HEK293T (cell line): ENCODE measurements at regions not wholly inside any gene's neighbourhood (a gene's known extent, or its start where the extent isn't known, plus 50 kb on each side); places are given as distances from the start of the nearest gene placed in this dataset.
A peak's percentile ranks its signal among the peaks of the same experiment; 100 is the strongest.

Source experiments
- CTCF ChIA-PET: fragments of 350-600 bp; formaldehyde crosslinking; extraction: SDS; loops from one replicate; lab custom pipeline; 2021; ENCODE audit warnings: antibody characterized with exemption, inconsistent platforms; lab: Yijun Ruan, JAX
- POLR2A ChIA-PET: fragments of 350-600 bp; formaldehyde crosslinking; extraction: SDS; loops from one replicate; lab custom pipeline; 2020; ENCODE audit warnings: antibody characterized with exemption, inconsistent platforms; lab: Yijun Ruan, JAX
- DNase-seq: peaks from one replicate; pipeline ENCODE4 v3.0.0; 2012; ENCODE audit warnings: mixed read lengths; ENCODE audit errors: extremely low spot score
- ARNT ChIP-seq: fragments of 450-650 bp; IDR thresholded peaks from 2 replicates; pipeline ENCODE4 v1.6.1; 2017; ENCODE audit warnings: mild to moderate bottlenecking
- BHLHE40 ChIP-seq: fragments of 450-650 bp; IDR thresholded peaks from 2 replicates; pipeline ENCODE4 v1.6.1; 2016; ENCODE audit warnings: mild to moderate bottlenecking, moderate library complexity, borderline replicate concordance
- CTBP1 ChIP-seq: fragments of 450-650 bp; IDR thresholded peaks from 2 replicates; pipeline ENCODE4 v1.6.1; 2016; ENCODE audit warnings: borderline replicate concordance
- ELF4 ChIP-seq: fragments of 450-650 bp; IDR thresholded peaks from 2 replicates; pipeline ENCODE4 v1.6.1; 2017; ENCODE audit warnings: antibody characterized with exemption
- FOXA1 ChIP-seq: fragments of 450-650 bp; IDR thresholded peaks from 2 replicates; pipeline ENCODE4 v1.6.1; 2016; ENCODE audit warnings: mild to moderate bottlenecking
- FOXK2 ChIP-seq: fragments of 450-650 bp; IDR thresholded peaks from 2 replicates; pipeline ENCODE4 v1.6.1; 2016; ENCODE audit warnings: mild to moderate bottlenecking
- FOXM1 ChIP-seq: fragments of 450-650 bp; IDR thresholded peaks from 2 replicates; pipeline ENCODE4 v1.6.1; 2017; ENCODE audit warnings: mild to moderate bottlenecking, borderline replicate concordance
- HDGF ChIP-seq: fragments of 450-650 bp; IDR thresholded peaks from 2 replicates; pipeline ENCODE4 v1.6.1; 2017; ENCODE audit warnings: antibody characterized with exemption, borderline replicate concordance
- L3MBTL2 ChIP-seq: fragments of 450-650 bp; conservative IDR thresholded peaks from 2 replicates; pipeline ENCODE4 v1.6.1; 2016; ENCODE audit warnings: mild to moderate bottlenecking
- LEF1 ChIP-seq: fragments of 450-650 bp; IDR thresholded peaks from 2 replicates; pipeline ENCODE4 v1.6.1; 2017; ENCODE audit warnings: mild to moderate bottlenecking, borderline replicate concordance
- NFRKB ChIP-seq: fragments of 450-650 bp; IDR thresholded peaks from 2 replicates; pipeline ENCODE4 v1.6.1; 2016; ENCODE audit warnings: mild to moderate bottlenecking, moderate library complexity
- PKNOX1 ChIP-seq: fragments of 450-650 bp; IDR thresholded peaks from 2 replicates; pipeline ENCODE4 v1.6.1; 2016
- SP1 ChIP-seq: fragments of 450-650 bp; IDR thresholded peaks from 2 replicates; pipeline ENCODE4 v1.6.1; 2017
- SUZ12 ChIP-seq: fragments of 450-650 bp; IDR thresholded peaks from 2 replicates; pipeline ENCODE4 v1.6.1; 2016; ENCODE audit warnings: mild to moderate bottlenecking
- TARDBP ChIP-seq: fragments of 450-650 bp; IDR thresholded peaks from 2 replicates; pipeline ENCODE4 v1.6.1; 2016
- ZNF384 ChIP-seq: fragments of 450-650 bp; IDR thresholded peaks from 2 replicates; pipeline ENCODE4 v1.6.1; 2016

GRCh38 chr13:78436311-78436710 is 167.0 kb downstream of the POU4F1 start:
- POLR2A ChIA-PET, result no interaction called here
- CTCF ChIA-PET, result no interaction called here
- no peak for DNase-seq
- no peak for TF ChIP-seq ELF4
- no peak for TF ChIP-seq LEF1
- TF ChIP-seq FOXK2, result no peak
- TF ChIP-seq SUZ12, result no peak
- no peak for TF ChIP-seq NFRKB
- no peak for TF ChIP-seq FOXA1
- no peak for TF ChIP-seq HDGF
- TF ChIP-seq L3MBTL2, result no peak
- TF ChIP-seq CTBP1, result no peak
- TF ChIP-seq FOXM1, result no peak
- TF ChIP-seq TARDBP, result no peak
- no peak for TF ChIP-seq BHLHE40
- no peak for TF ChIP-seq ARNT
- TF ChIP-seq ZNF384, result no peak
- TF ChIP-seq PKNOX1, result no peak
- no peak for TF ChIP-seq SP1

- CTCF ChIA-PET, result no interaction called here
Observed at GRCh38 chr13:78431328-78431727, 172.0 kb downstream of the POU4F1 start.

DNA sequence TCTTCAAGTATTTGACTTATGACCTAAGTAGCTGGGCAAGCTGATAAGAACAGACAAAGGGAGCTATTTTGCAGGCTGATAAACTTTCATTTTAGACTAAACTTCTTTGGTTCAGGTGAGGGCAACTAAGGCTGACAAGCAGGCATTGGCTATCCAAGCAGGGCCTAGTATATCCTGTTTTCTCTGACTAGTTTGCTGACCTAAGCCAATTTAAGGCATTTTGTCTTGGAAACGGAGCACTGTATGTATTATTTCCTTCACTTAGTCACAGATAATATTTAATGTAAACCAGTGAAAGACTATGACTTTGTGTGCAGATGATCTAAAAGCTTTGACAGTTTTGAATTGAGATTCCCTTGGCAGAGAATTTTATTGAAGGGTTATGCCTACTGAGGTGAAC is 172.5 kb downstream of the POU4F1 start:
- TF ChIP-seq NFRKB, result no peak
- no peak for TF ChIP-seq HDGF
- TF ChIP-seq CTBP1, result no peak
- TF ChIP-seq SUZ12, result no peak
- TF ChIP-seq SP1, result no peak
- DNase-seq, result no peak
- POLR2A ChIA-PET, result interaction anchor here (0.9 kb wide), 1 partner anchor 13 kb away, joined by 3 read pairs; no protein-coding TSS in a partner anchor
- CTCF ChIA-PET, result no interaction called here

More at GRCh38 chr13:78431328-78431727, 172.0 kb downstream of the POU4F1 start:
- POLR2A ChIA-PET, result interaction anchor here (0.9 kb wide), 1 partner anchor 13 kb away, joined by 3 read pairs; no protein-coding TSS in a partner anchor
- DNase-seq, result no peak
- TF ChIP-seq TARDBP, result no peak
- no peak for TF ChIP-seq FOXM1
- no peak for TF ChIP-seq L3MBTL2
- TF ChIP-seq SP1, result no peak
- no peak for TF ChIP-seq SUZ12
- no peak for TF ChIP-seq BHLHE40
- TF ChIP-seq FOXA1, result no peak
- no peak for TF ChIP-seq ZNF384
- peak; percentile 21; the same call in 1 of the 2 replicates for TF ChIP-seq PKNOX1

GRCh38 chr13:78430166-78430791 is 173.1 kb downstream of the POU4F1 start:
- TF ChIP-seq FOXM1, result no peak
- no peak for TF ChIP-seq FOXA1
- TF ChIP-seq PKNOX1, result no peak
- no peak for TF ChIP-seq HDGF
- no peak for TF ChIP-seq TARDBP
- no peak for TF ChIP-seq CTBP1
- no peak; the same call in 1 of the 2 replicates for TF ChIP-seq L3MBTL2
- no peak for TF ChIP-seq ZNF384
- TF ChIP-seq LEF1, result no peak
- TF ChIP-seq SP1, result no peak
- TF ChIP-seq SUZ12, result no peak
- TF ChIP-seq NFRKB, result no peak
- no peak for TF ChIP-seq BHLHE40
- no peak for TF ChIP-seq ELF4
- TF ChIP-seq FOXK2, result no peak
- TF ChIP-seq ARNT, result no peak

GRCh38 chr13:78428646-78429045 is 174.7 kb downstream of the POU4F1 start:
- POLR2A ChIA-PET, result no interaction called here
- CTCF ChIA-PET, result no interaction called here

More at GRCh38 chr13:78430166-78430791, 173.1 kb downstream of the POU4F1 start:
- POLR2A ChIA-PET, result no interaction called here
- CTCF ChIA-PET, result no interaction called here
- peak; percentile 58 for DNase-seq

DNA sequence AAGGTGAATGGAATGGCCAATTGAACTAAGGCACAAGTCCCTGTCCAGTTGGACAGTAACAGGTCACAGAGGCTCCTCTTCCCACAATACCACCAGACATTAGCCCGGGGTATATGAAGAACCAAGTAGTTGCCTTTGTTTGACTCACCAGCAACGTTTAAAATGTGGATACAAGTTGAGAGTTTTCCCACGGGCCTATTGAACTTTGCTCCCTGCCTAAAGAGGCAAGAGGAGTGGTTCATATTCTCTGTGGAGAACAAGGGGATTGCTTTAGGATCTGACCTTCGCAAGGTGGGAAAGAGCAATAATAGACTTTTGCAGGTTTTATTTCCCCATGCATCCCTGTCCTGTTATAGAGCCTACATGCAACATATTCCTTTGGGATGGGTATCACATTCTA is 177.2 kb downstream of the POU4F1 start:
- CTCF ChIA-PET, result no interaction called here
- TF ChIP-seq FOXA1, result no peak
- no peak for TF ChIP-seq ELF4
- no peak for TF ChIP-seq CTBP1
- TF ChIP-seq NFRKB, result no peak
- TF ChIP-seq LEF1, result no peak
- TF ChIP-seq SP1, result no peak
- no peak for TF ChIP-seq ARNT
- TF ChIP-seq ZNF384, result no peak
- TF ChIP-seq SUZ12, result no peak
- POLR2A ChIA-PET, result interaction anchor here (1.5 kb wide), 1 partner anchor 16 kb away, joined by 3 read pairs; no protein-coding TSS in a partner anchor
- no peak for DNase-seq

More at GRCh38 chr13:78428646-78429045, 174.7 kb downstream of the POU4F1 start:
- DNase-seq, result no peak
- TF ChIP-seq BHLHE40 (no peak), ARNT (no peak), FOXK2 (no peak), ZNF384 (no peak), SUZ12 (no peak)
